Endothelial cell of umbilical vein (primary cell): ENCODE measurements at regions not wholly inside any gene's neighbourhood (a gene's known extent, or its start where the extent isn't known, plus 50 kb on each side); places are given as distances from the start of the nearest gene placed in this dataset.

Experiments used
- BruUV-seq: library from RNA; stranded (reverse); fragments of 400-500 nt; replicated peaks from 2 replicates; lab custom pipeline; 2021; lab: Mats Ljungman, UMichigan
- CTCF ChIA-PET: fragments of 300-600, 350-600 bp; sonication (Branson Sonifier 250); formaldehyde crosslinking; loops from one replicate; lab custom pipeline; 2021; ENCODE audit warnings: antibody characterized with exemption, inconsistent platforms; lab: Charles Lee
- POLR2A ChIA-PET: fragments of 300-600, 350-600 bp; sonication (Branson Sonifier 250); formaldehyde crosslinking; loops from one replicate; lab custom pipeline; 2021; ENCODE audit warnings: antibody characterized with exemption, inconsistent platforms; lab: Charles Lee
- DNase-seq: peaks from one replicate; pipeline ENCODE4 v3.0.0-alpha.2; 2011; ENCODE audit warnings: low read depth, low spot score
- FAIRE-seq: peaks from 2 replicates; lab custom pipeline; 2011; peaks lifted over from hg19 to GRCh38; lab: Jason Lieb, UNC
- H2AFZ ChIP-seq: 2 replicates; pipeline ENCODE4 v1.6.0; 2012; ENCODE audit warnings: low read depth, low read length, control low read depth, inconsistent platforms
- H3K27ac ChIP-seq: 2 replicates; pipeline ENCODE4 v1.5.1; 2011; ENCODE audit warnings: low read depth, mild to moderate bottlenecking, control low read depth, low read length, moderate library complexity; ENCODE audit not compliant: insufficient read depth
- H3K27me3 ChIP-seq, 2 experiments: 2 replicates each; pipeline versions ENCODE4 v1.6.0 to v1.6.1; 2011; ENCODE audit warnings: low read length in 2 of 2, mixed read lengths in 1 of 2; ENCODE audit not compliant: control insufficient read depth in 2 of 2, insufficient read depth in 2 of 2
- H3K36me3 ChIP-seq, 2 experiments: 2 replicates in 1 of 2; 3 replicates in 1 of 2; pipeline ENCODE4 v1.5.1; 2011; ENCODE audit warnings: low read length in 2 of 2, mild to moderate bottlenecking in 1 of 2, moderate library complexity in 1 of 2; ENCODE audit not compliant: control insufficient read depth in 2 of 2, insufficient read depth in 2 of 2; ENCODE audit errors: extremely low read depth in 1 of 2
- H3K4me1 ChIP-seq: 3 replicates; pipeline ENCODE4 v1.5.1; 2011; ENCODE audit warnings: mild to moderate bottlenecking, low read length; ENCODE audit not compliant: control insufficient read depth, insufficient read depth; ENCODE audit errors: extremely low read depth
- H3K4me2 ChIP-seq: 2 replicates; pipeline ENCODE4 v1.6.1; 2011; ENCODE audit warnings: low read length, control low read depth, mixed read lengths; ENCODE audit not compliant: insufficient read depth
- H3K4me3 ChIP-seq, 3 experiments: fragments of 200-600 bp in 1 of 3; sonication (generic), shearing (Covaris generic) in 1 of 3; replicated peaks in 1 of 3; 2 replicates each; pipeline ENCODE4 v1.5.1; 2011 to 2016; ENCODE audit warnings: control low read depth in 3 of 3, low read length in 3 of 3, mild to moderate bottlenecking in 2 of 3, inconsistent platforms in 1 of 3, low read depth in 1 of 3, moderate library complexity in 1 of 3; ENCODE audit not compliant: insufficient read depth in 1 of 3
- H3K79me2 ChIP-seq: 2 replicates; pipeline ENCODE4 v1.6.0; 2012; ENCODE audit warnings: low read length, inconsistent platforms; ENCODE audit not compliant: control insufficient read depth, insufficient read depth
- H3K9ac ChIP-seq: replicated peaks from 2 replicates; pipeline ENCODE3; 2011; ENCODE audit warnings: low read length, control low read depth; ENCODE audit not compliant: insufficient read depth; ENCODE audit errors: extremely low read depth
- H3K9me1 ChIP-seq: replicated peaks from 3 replicates; pipeline ENCODE4 v1.6.0; 2011; ENCODE audit warnings: mild to moderate bottlenecking, low read length; ENCODE audit not compliant: control insufficient read depth, insufficient read depth; ENCODE audit errors: extremely low read depth
- H3K9me3 ChIP-seq: replicated peaks from 2 replicates; pipeline ENCODE4 v1.5.1; 2012; ENCODE audit warnings: low read length, inconsistent platforms; ENCODE audit not compliant: control insufficient read depth, insufficient read depth
- H4K20me1 ChIP-seq: replicated peaks from 2 replicates; pipeline ENCODE3; 2011; ENCODE audit warnings: mild to moderate bottlenecking, low read length; ENCODE audit not compliant: control insufficient read depth, insufficient read depth; ENCODE audit errors: extremely low read depth
- CTCF ChIP-seq, 2 donors: IDR thresholded peaks; 1 replicate in 1 of 2; 2 replicates in 1 of 2; pipeline ENCODE4 v1.5.1; 2011; ENCODE audit warnings: low read length in 2 of 2, mild to moderate bottlenecking in 2 of 2, moderate library complexity in 2 of 2, control low read depth in 1 of 2, inconsistent platforms in 1 of 2, low read depth in 1 of 2; ENCODE audit not compliant: insufficient read depth in 1 of 2; ENCODE audit errors: extremely low read depth in 1 of 2
- EZH2 ChIP-seq: IDR thresholded peaks from 2 replicates; pipeline ENCODE4 v1.6.1; 2012; ENCODE audit warnings: borderline replicate concordance, low read depth, mild to moderate bottlenecking, moderate library complexity, low read length, inconsistent platforms; ENCODE audit not compliant: severe bottlenecking
- FOS ChIP-seq: IDR thresholded peaks from 2 replicates; pipeline ENCODE4 v1.6.1; 2011; ENCODE audit warnings: mild to moderate bottlenecking, low read length, moderate library complexity, borderline replicate concordance; ENCODE audit not compliant: insufficient read depth
- GATA2 ChIP-seq: IDR thresholded peaks from 2 replicates; pipeline ENCODE4 v1.7.0; 2011; ENCODE audit warnings: low read depth, mild to moderate bottlenecking, moderate library complexity, mixed read lengths, low read length; ENCODE audit not compliant: insufficient read length, insufficient read depth
- JUN ChIP-seq: IDR thresholded peaks from 2 replicates; pipeline ENCODE4 v1.6.1; 2011; ENCODE audit warnings: borderline replicate concordance, low read depth; ENCODE audit not compliant: insufficient read length, insufficient read depth
- MAX ChIP-seq: IDR thresholded peaks from 2 replicates; pipeline ENCODE4 v1.6.1; 2011; ENCODE audit not compliant: insufficient read depth, insufficient read length
- MYC ChIP-seq: IDR thresholded peaks from one replicate; pipeline ENCODE4 v1.6.1; 2011; ENCODE audit warnings: mild to moderate bottlenecking, low read depth, low read length
- POLR2A ChIP-seq: IDR thresholded peaks from 2 replicates; pipeline ENCODE4 v1.6.1; 2012; ENCODE audit warnings: low read depth, mild to moderate bottlenecking, control low read depth, low read length
- POLR2AphosphoS5 ChIP-seq: IDR thresholded peaks from 2 replicates; pipeline ENCODE4 v1.6.1; 2012; ENCODE audit warnings: low read depth, mild to moderate bottlenecking, control low read depth, low read length, moderate library complexity; ENCODE audit not compliant: insufficient read depth
- dilution Hi-C: fragments of 300-500 bp; cut with MboI; formaldehyde crosslinking; loops from one replicate; pipeline ENCODE4 v1.15.0; 2019; ENCODE audit warnings: low sequenced_read_pairs; ENCODE audit not compliant: extremely low pct_ligation_motif_present
- intact Hi-C: fragments of 100-400 bp; cut with micrococcal nuclease; formaldehyde crosslinking; loops from one replicate; pipeline ENCODE4 v1.10.0; 2022

GRCh38 chr2:59939236-59939635, 614.2 kb downstream of the BCL11A start:
- intact Hi-C loops = no loop called here
- CTCF ChIA-PET = no interaction called here

More at GRCh38 chr2:59939236-59939635, 614.2 kb downstream of the BCL11A start:
- dilution Hi-C loops = no loop called here
- no peaks in the 10 kb centered on the region for H3K27me3 ChIP-seq
- POLR2A ChIA-PET = no interaction called here
- no peak overlapping the region for H3K4me2 ChIP-seq
- no peaks in the 10 kb centered on the region for H3K36me3 ChIP-seq
- H3K27ac ChIP-seq = no peak overlapping the region
- BruUV-seq = no TSS peak
- H3K4me3 ChIP-seq = no peak overlapping the region
- DNase-seq (no peak), FAIRE-seq (no peak)
- no peaks in the 10 kb centered on the region for H4K20me1 ChIP-seq
- H3K4me1 ChIP-seq = no peaks in the 10 kb centered on the region
- H3K9ac ChIP-seq = no peak overlapping the region
- no peak overlapping the region for H2AFZ ChIP-seq
- H3K9me1 ChIP-seq = no peaks in the 10 kb centered on the region
- TF ChIP-seq POLR2AphosphoS5 = no peak
- no peak for TF ChIP-seq CTCF (IDR thresholded peaks at IDR 0.05; ENCODE audit: extremely low read depth in 1 of 2, insufficient read depth in 1 of 2, low read depth in 1 of 2, low read length in 2 of 2)
- TF ChIP-seq JUN = no peak
- TF ChIP-seq GATA2 = no peak
- no peak for TF ChIP-seq POLR2A
- TF ChIP-seq EZH2 = no peak
- TF ChIP-seq MAX = no peak
- no peak for TF ChIP-seq MYC
- no peak for TF ChIP-seq FOS
- no peaks in the 10 kb centered on the region for H3K79me2 ChIP-seq
- H3K9me3 ChIP-seq = peaks cover 3% of the 10 kb centered on the region
